ENCODE measurements at regions not wholly inside any gene's neighbourhood (a gene's known extent, or its start where the extent isn't known, plus 50 kb on each side); places are given as distances from the start of the nearest gene placed in this dataset.

DNA sequence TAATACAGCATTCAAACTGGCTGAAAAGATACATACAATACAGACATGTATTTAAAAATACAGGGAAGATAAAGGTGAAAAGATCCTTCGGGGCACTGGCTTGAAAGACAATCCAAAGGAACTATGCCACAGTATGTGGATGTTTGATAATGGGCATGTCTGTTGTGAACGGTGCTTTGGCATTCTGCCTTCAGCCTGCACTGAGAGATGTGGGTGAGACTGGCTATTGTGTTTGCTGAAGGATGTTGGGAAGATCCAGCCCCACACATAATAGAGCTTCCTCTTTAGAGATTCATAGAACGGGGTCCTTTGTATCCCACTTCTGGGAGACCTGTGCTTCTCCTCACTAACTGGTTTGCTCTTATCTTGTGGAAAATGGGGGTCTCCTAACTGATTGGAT is 65.1 kb upstream of the CXCR4 start:
- no peaks in the 10 kb centered on the region for H3K27me3 ChIP-seq (ENCODE audit: control insufficient read depth in 1 of 2, insufficient read depth in 2 of 2, low read length in 2 of 2)
- no peaks in the 10 kb centered on the region for H3K9me3 ChIP-seq (ENCODE audit: control insufficient read depth in 1 of 2, insufficient read depth in 1 of 2, low read length in 2 of 2)
- H3K4me1 ChIP-seq (ENCODE audit: insufficient read depth, low read length): peaks cover 9% of the 10 kb centered on the region
- Mint-ChIP-seq H3K9me3 (no peaks in the 10 kb centered on the region), H3K27me3 (no peaks in the 10 kb centered on the region), H3K27ac (no peak overlapping the region), H3K36me3 (ENCODE audit: low read depth) (no peaks in the 10 kb centered on the region), H3K4me3 (no peak overlapping the region), H3K4me1 (ENCODE audit: low read depth) (peaks cover 7% of the 10 kb centered on the region)
- H3K4me3 ChIP-seq (ENCODE audit: low read length): no peak overlapping the region
- no peak overlapping the region for H3K27ac ChIP-seq (ENCODE audit: low read depth in 1 of 2, low read length in 2 of 2)
- TF ChIP-seq, protein P1, sequence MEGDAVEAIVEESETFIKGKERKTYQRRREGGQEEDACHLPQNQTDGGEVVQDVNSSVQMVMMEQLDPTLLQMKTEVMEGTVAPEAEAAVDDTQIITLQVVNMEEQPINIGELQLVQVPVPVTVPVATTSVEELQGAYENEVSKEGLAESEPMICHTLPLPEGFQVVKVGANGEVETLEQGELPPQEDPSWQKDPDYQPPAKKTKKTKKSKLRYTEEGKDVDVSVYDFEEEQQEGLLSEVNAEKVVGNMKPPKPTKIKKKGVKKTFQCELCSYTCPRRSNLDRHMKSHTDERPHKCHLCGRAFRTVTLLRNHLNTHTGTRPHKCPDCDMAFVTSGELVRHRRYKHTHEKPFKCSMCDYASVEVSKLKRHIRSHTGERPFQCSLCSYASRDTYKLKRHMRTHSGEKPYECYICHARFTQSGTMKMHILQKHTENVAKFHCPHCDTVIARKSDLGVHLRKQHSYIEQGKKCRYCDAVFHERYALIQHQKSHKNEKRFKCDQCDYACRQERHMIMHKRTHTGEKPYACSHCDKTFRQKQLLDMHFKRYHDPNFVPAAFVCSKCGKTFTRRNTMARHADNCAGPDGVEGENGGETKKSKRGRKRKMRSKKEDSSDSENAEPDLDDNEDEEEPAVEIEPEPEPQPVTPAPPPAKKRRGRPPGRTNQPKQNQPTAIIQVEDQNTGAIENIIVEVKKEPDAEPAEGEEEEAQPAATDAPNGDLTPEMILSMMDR (IDR thresholded peaks at IDR 0.05): no peak
- intact Hi-C loops (cut with DNase I, micrococcal nuclease): no loop called here
- no peaks in the 10 kb centered on the region for H3K36me3 ChIP-seq (ENCODE audit: insufficient read depth, low read length)
- POLR2A ChIA-PET: no interaction called here
- ATAC-seq (ENCODE audit: poor library complexity) (no peak), DNase-seq (no peak)
- CTCF ChIA-PET: no interaction called here

DNA sequence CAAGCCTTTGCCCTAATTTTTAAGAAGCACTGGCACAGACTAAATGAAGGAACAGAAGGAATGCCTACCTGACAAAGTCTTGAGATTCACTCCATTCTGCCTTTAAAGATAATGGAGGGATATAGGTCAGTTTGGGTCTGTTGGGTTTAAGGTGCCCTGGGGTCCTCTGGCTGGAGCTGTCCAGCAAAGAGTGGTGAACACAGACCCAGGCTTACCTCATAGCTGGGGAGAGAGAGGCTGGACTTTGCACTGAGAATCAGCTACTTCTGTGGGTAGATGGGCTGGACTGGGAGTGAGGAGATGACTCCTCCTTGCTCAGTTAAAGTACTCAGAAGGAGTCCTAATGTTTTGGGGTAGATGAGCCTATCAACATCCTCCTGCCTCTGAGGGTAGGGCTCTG is 64.4 kb upstream of the CXCR4 start:
- H3K27me3 ChIP-seq (ENCODE audit: control insufficient read depth in 1 of 2, insufficient read depth in 2 of 2, low read length in 2 of 2): no peaks in the 10 kb centered on the region
- H3K9me3 Mint-ChIP-seq: no peaks in the 10 kb centered on the region
- TF ChIP-seq, protein P1 (IDR thresholded peaks at IDR 0.05): no peak
- H3K27ac ChIP-seq (ENCODE audit: low read depth in 1 of 2, low read length in 2 of 2): no peak overlapping the region
- H3K36me3 ChIP-seq (ENCODE audit: insufficient read depth, low read length): no peaks in the 10 kb centered on the region
- CTCF ChIA-PET: no interaction called here
- no peak overlapping the region for H3K4me3 ChIP-seq (ENCODE audit: low read length)
- DNase-seq (no peak), ATAC-seq (ENCODE audit: poor library complexity) (no peak)
- POLR2A ChIA-PET: no interaction called here
- H3K4me1 ChIP-seq (ENCODE audit: insufficient read depth, low read length): peaks cover 9% of the 10 kb centered on the region
- H3K27ac Mint-ChIP-seq: no peak overlapping the region
- no peak overlapping the region for H3K4me3 Mint-ChIP-seq
- H3K4me1 Mint-ChIP-seq (ENCODE audit: low read depth): peaks cover 7% of the 10 kb centered on the region
- H3K27me3 Mint-ChIP-seq: no peaks in the 10 kb centered on the region
- intact Hi-C loops (cut with DNase I, micrococcal nuclease): no loop called here
- no peaks in the 10 kb centered on the region for H3K9me3 ChIP-seq (ENCODE audit: control insufficient read depth in 1 of 2, insufficient read depth in 1 of 2, low read length in 2 of 2)
- H3K36me3 Mint-ChIP-seq (ENCODE audit: low read depth): no peaks in the 10 kb centered on the region

DNA sequence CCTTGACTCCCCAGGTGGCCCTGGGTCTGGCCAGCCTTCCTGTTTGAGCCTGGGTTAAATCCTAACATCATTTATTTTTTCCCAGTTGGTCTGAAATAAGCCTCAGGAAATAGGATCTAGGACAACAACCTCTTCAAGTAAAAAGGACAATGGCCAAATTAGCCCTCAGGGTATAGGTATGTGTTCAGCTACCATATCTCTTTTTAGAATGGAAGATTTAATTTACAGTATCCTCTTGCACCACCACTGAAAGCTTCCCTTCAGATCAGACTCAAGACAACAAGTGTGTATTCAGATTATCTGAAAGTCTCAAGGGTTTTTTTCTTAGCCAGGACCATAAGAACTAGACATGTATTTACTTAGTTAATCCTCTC is 61.6 kb upstream of the CXCR4 start:
- Mint-ChIP-seq H3K27ac (no peak overlapping the region), H3K4me1 (ENCODE audit: low read depth) (peaks cover 17% of the 10 kb centered on the region)
- CTCF ChIA-PET: no interaction called here

More for the DNA sequence above, 61.6 kb upstream of the CXCR4 start:
- DNase-seq (no peak), ATAC-seq (ENCODE audit: poor library complexity) (no peak)
- peaks cover 14% of the 10 kb centered on the region for H3K4me1 ChIP-seq (ENCODE audit: insufficient read depth, low read length)
- Mint-ChIP-seq H3K27me3 (no peaks in the 10 kb centered on the region), H3K9me3 (no peaks in the 10 kb centered on the region), H3K36me3 (ENCODE audit: low read depth) (no peaks in the 10 kb centered on the region), H3K4me3 (no peak overlapping the region)
- no peak overlapping the region for H3K27ac ChIP-seq (ENCODE audit: low read depth in 1 of 2, low read length in 2 of 2)
- no peaks in the 10 kb centered on the region for H3K36me3 ChIP-seq (ENCODE audit: insufficient read depth, low read length)
- TF ChIP-seq, protein P1 (IDR thresholded peaks at IDR 0.05): no peak
- POLR2A ChIA-PET: interaction anchor here (1.6 kb wide), 1 partner anchor 50 kb away, joined by 3 read pairs; no protein-coding TSS in a partner anchor
- intact Hi-C loops (cut with DNase I, micrococcal nuclease): no loop called here
- no peak overlapping the region for H3K4me3 ChIP-seq (ENCODE audit: low read length)
- H3K9me3 ChIP-seq (ENCODE audit: control insufficient read depth in 1 of 2, insufficient read depth in 1 of 2, low read length in 2 of 2): no peaks in the 10 kb centered on the region
- no peaks in the 10 kb centered on the region for H3K27me3 ChIP-seq (ENCODE audit: control insufficient read depth in 1 of 2, insufficient read depth in 2 of 2, low read length in 2 of 2)
